Natural killer cell treated with Interleukin-12 subunit alpha and Interleukin-12 subunit beta and Interleukin-15 and Interleukin-18, amount 100 ng/mL, for 72 hours (primary cell): ENCODE measurements at regions not wholly inside any gene's neighbourhood (a gene's known extent, or its start where the extent isn't known, plus 50 kb on each side); places are given as distances from the start of the nearest gene placed in this dataset.
A peak's percentile ranks its signal among the peaks of the same experiment; 100 is the strongest.
"Not testable (repeated sequence)": the region's sequence is repeated elsewhere in the genome, so short reads cannot be mapped to it uniquely, and the experiment has no call there.

Experiments
- ATAC-seq, 2 donors: fragments of 150-1000 bp; cut with Tn5 transposase in 1 of 2; sonication (Bioruptor Pico), chemical (Tn5 transposase) in 1 of 2; 2 replicates each; pipeline ENCODE4 v1.10.0; 2021
- DNase-seq: peaks from one replicate; pipeline ENCODE4 v3.0.0; 2022; ENCODE audit warnings: low spot score
- H3K27ac Mint-ChIP-seq, 2 donors: 1 replicate in 1 of 2; 2 replicates in 1 of 2; pipeline ENCODE4 v1.8.0; 2022; ENCODE audit warnings: mixed read lengths in 2 of 2, mild to moderate bottlenecking in 1 of 2, moderate library complexity in 1 of 2
- H3K27me3 Mint-ChIP-seq, 2 donors: 1 replicate in 1 of 2; 2 replicates in 1 of 2; pipeline ENCODE4 v1.8.0; 2022; ENCODE audit warnings: mixed read lengths in 2 of 2
- H3K36me3 Mint-ChIP-seq: one replicate; pipeline ENCODE4 v1.8.0; 2022; ENCODE audit warnings: mixed read lengths
- H3K4me1 Mint-ChIP-seq, 2 donors: 1 replicate in 1 of 2; 2 replicates in 1 of 2; pipeline ENCODE4 v1.8.0; 2022; ENCODE audit warnings: low read depth in 2 of 2, mixed read lengths in 2 of 2, mild to moderate bottlenecking in 1 of 2
- H3K4me3 Mint-ChIP-seq: one replicate; pipeline ENCODE4 v1.8.0; 2022; ENCODE audit warnings: mixed read lengths
- H3K9me3 Mint-ChIP-seq: 2 replicates; pipeline ENCODE4 v1.8.0; 2022; ENCODE audit warnings: mixed read lengths

GRCh38 chr3:195999176-195999575, 82.7 kb downstream of the TFRC start:
- not testable (repeated sequence) for H3K36me3 Mint-ChIP-seq, ATAC-seq, H3K4me3 Mint-ChIP-seq, DNase-seq, H3K9me3 Mint-ChIP-seq, H3K4me1 Mint-ChIP-seq, H3K27ac Mint-ChIP-seq
- peaks cover 0 to 19% of the 10 kb centered on the region in 2 donors for H3K27me3 Mint-ChIP-seq

GRCh38 chr3:195996314-195996713, 85.6 kb downstream of the TFRC start:
- not testable (repeated sequence) for H3K4me1 Mint-ChIP-seq, H3K27ac Mint-ChIP-seq, ATAC-seq, H3K9me3 Mint-ChIP-seq, DNase-seq, H3K36me3 Mint-ChIP-seq, H3K4me3 Mint-ChIP-seq
- H3K27me3 Mint-ChIP-seq = peaks cover 0 to 12% of the 10 kb centered on the region in 2 donors

DNA sequence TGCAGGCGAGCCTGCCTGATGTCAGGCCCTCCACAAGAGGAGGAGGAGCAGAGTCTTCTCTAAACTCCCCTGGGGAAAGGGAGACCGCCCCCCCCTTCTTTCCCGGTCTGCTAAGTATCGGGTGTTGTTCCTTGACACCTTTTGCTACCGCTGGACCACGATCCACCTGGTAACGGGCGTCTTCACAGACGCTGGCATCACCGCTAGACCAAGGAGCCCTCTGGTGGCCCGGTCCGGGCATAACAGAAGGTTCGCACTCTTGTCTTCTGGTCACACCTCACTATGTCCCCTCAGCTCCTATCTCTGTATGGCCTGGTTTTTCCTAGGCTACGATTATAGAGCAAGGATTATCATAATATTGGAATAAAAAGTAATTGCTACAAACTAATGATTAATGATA, 86.0 kb upstream of the TNK2 start:
- not testable (repeated sequence) for H3K9me3 Mint-ChIP-seq, H3K27ac Mint-ChIP-seq, H3K4me1 Mint-ChIP-seq, ATAC-seq, H3K36me3 Mint-ChIP-seq, H3K27me3 Mint-ChIP-seq, H3K4me3 Mint-ChIP-seq
- DNase-seq = peak; percentile 72

DNA sequence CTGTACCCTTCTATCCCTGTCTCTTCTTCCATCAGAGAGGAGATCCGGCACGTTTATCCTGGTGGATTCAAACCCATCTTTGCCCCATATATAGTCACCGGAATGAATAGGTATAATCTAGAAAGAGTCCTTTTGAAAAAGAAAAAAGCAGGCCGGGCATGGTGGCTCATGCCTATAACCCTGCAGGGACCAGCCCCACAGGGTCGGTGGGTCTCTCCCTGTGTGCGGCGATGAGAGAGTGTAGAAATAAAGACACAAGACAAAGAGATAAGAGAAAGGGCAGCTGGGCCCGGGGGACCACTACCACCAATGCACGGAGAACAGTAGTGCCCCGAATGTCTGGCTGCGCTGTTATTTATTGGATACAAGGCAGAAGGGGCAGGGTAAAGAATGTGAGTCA, 85.3 kb upstream of the TNK2 start:
- not testable (repeated sequence) for DNase-seq, H3K9me3 Mint-ChIP-seq, H3K27ac Mint-ChIP-seq, ATAC-seq, H3K4me1 Mint-ChIP-seq, H3K4me3 Mint-ChIP-seq, H3K27me3 Mint-ChIP-seq, H3K36me3 Mint-ChIP-seq

GRCh38 chr3:195992956-195993595, 84.7 kb upstream of the TNK2 start:
- not testable (repeated sequence) for H3K4me1 Mint-ChIP-seq, ATAC-seq, DNase-seq, H3K4me3 Mint-ChIP-seq, H3K9me3 Mint-ChIP-seq, H3K27me3 Mint-ChIP-seq, H3K27ac Mint-ChIP-seq, H3K36me3 Mint-ChIP-seq

- not testable (repeated sequence) for H3K27ac Mint-ChIP-seq, H3K9me3 Mint-ChIP-seq, H3K4me1 Mint-ChIP-seq, H3K27me3 Mint-ChIP-seq, H3K36me3 Mint-ChIP-seq, H3K4me3 Mint-ChIP-seq, DNase-seq, ATAC-seq
Observed at GRCh38 chr3:195991986-195992385, 83.6 kb upstream of the TNK2 start.

DNA sequence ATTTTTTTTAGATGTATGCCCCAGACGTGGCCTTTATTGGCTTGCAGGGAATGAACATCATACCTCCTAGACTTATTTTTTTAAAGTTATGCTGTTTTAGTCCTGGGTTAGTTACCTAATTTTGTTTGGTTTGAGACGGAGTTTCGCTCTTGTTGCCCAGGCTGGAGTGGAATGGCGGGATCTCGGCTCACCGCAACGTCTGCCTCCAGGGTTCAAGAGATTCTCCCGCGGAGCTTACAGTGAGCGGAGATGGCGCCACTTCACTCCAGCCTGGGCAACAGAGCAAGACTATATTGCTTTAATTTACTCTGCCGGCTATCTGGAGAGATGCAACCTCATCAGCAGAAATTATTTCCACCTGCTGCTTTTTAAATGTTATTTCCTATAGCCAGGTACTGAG, 82.9 kb upstream of the TNK2 start:
- DNase-seq, ATAC-seq, H3K27me3 Mint-ChIP-seq, H3K9me3 Mint-ChIP-seq, H3K36me3 Mint-ChIP-seq, H3K4me1 Mint-ChIP-seq: not testable (repeated sequence)
- Mint-ChIP-seq H3K4me3 (peak overlapping the region; percentile 87), H3K27ac (peak overlapping the region; percentile 83)

GRCh38 chr3:195990841-195991174, 82.5 kb upstream of the TNK2 start:
- not testable (repeated sequence) for H3K36me3 Mint-ChIP-seq, H3K27me3 Mint-ChIP-seq, H3K4me1 Mint-ChIP-seq, H3K9me3 Mint-ChIP-seq, DNase-seq, ATAC-seq
- Mint-ChIP-seq H3K27ac (peak overlapping the region; percentile 83), H3K4me3 (peak overlapping the region; percentile 87)

DNA sequence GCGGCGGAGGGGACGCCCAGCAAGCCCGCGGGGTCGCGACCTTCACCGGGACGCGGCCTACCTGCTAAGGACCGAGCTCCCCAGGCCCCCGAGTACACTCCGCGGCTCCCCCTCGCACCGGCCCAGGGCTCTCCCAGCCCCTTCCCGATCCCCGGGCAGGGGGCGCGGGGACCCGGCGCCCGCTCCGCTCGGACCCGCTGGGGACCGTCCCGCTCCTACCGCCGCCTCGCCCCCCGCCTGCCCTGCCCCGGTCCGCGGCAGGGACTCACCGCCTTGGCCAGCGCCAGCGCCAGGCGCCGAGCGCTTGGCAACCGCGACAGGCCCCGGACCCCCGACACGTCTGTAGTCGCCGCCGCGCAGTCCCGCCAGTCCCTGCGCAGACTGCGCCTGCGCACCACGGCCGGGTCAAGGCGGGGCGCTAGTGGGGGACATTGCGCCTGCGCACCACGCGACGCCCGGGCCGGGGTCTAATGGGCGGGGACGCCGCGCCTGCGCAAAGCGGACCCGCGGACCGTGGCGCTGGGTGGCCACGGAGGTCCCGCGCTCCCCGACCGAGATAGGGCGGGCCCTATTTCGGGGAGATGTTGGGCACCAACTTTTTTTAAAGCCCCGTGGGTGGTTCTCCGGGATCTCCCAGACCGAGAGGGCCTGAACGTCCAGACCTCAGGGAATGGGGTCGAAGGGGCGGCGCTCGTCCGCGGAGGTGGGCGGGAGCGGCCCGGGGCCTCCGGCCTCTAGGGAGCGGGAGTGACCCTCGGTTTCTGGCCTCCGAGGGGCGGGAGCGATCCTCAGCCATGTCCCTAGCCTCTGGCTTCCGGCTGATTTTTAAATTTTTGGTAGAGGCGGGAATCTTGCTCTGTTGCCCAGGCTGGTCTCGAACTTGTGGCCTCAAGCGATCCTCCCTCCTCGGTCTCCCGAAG, 81.8 kb upstream of the TNK2 start:
- DNase-seq (peak; percentile 96), ATAC-seq (peak; percentile 94 to 95)
- Mint-ChIP-seq H3K27ac (peak overlapping the region; percentile 83), H3K4me3 (peak overlapping the region; percentile 87)
- H3K9me3 Mint-ChIP-seq, H3K4me1 Mint-ChIP-seq, H3K27me3 Mint-ChIP-seq, H3K36me3 Mint-ChIP-seq: not testable (repeated sequence)

GRCh38 chr3:195989197-195989920, 81.0 kb upstream of the TNK2 start:
- not testable (repeated sequence) for H3K27ac Mint-ChIP-seq

GRCh38 chr3:195988764-195989163, 80.4 kb upstream of the TNK2 start:
- not testable (repeated sequence) for H3K9me3 Mint-ChIP-seq, H3K4me1 Mint-ChIP-seq, H3K36me3 Mint-ChIP-seq, H3K27ac Mint-ChIP-seq, ATAC-seq, H3K27me3 Mint-ChIP-seq, DNase-seq
- H3K4me3 Mint-ChIP-seq = peak overlapping the region; percentile 47

More at GRCh38 chr3:195989197-195989920, 81.0 kb upstream of the TNK2 start:
- peak; percentile 73 to 74 for ATAC-seq
- peak overlapping the region; percentile 47 for H3K4me3 Mint-ChIP-seq
- H3K9me3 Mint-ChIP-seq, H3K4me1 Mint-ChIP-seq, H3K36me3 Mint-ChIP-seq, H3K27me3 Mint-ChIP-seq: not testable (repeated sequence)
- DNase-seq = peak; percentile 71

DNA sequence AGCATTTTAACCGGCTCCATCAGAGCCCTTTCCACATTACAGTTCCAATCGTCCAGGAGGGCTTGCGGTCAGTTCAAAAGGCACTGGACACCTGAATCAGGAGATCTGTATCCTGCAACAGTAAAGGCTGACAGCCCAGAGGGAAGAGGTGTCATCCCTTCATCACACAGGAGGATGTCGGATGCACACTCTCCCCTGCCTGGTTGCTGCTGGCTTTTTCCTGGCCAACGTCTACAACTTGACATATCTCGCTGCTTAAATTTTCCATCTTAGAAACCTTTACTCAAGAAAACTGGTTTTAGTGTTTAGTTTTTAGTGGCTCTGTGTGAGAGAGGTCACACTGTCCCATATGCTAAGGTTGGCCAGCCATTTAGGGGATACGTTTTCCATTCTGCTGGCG, 78.7 kb upstream of the TNK2 start:
- ATAC-seq, H3K27ac Mint-ChIP-seq, H3K9me3 Mint-ChIP-seq, H3K4me1 Mint-ChIP-seq, H3K4me3 Mint-ChIP-seq, H3K27me3 Mint-ChIP-seq, H3K36me3 Mint-ChIP-seq: not testable (repeated sequence)
- DNase-seq = peak; percentile 6

DNA sequence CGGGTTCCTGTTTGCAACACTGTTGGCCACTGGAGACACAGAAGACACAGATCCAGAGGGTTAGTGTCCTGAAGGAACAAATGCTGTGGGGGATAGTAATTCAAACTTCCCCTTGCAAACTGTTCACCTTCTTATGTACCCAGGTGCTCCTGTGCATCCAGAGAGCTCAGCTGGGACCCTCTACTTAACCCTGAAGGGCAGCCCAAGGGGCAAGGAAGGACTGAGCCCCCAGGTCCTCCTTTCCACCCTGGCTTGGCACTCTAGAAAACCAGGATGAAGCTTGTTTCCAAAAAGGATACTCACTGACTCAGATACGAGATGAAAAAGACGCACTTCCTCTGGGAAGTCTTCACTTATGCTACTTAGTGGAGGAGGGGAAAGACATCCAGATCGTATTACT, 78.2 kb upstream of the TNK2 start:
- not testable (repeated sequence) for ATAC-seq, H3K4me3 Mint-ChIP-seq, H3K36me3 Mint-ChIP-seq, H3K9me3 Mint-ChIP-seq, H3K4me1 Mint-ChIP-seq, H3K27me3 Mint-ChIP-seq, H3K27ac Mint-ChIP-seq
- DNase-seq = peak; percentile 3

GRCh38 chr3:195985348-195985920, 77.1 kb upstream of the TNK2 start:
- H3K9me3 Mint-ChIP-seq, ATAC-seq, H3K4me1 Mint-ChIP-seq, H3K27ac Mint-ChIP-seq, H3K27me3 Mint-ChIP-seq, H3K4me3 Mint-ChIP-seq, H3K36me3 Mint-ChIP-seq: not testable (repeated sequence)
- DNase-seq = peak; percentile 48
